ENCODE measurements at regions not wholly inside any gene's neighbourhood (a gene's known extent, or its start where the extent isn't known, plus 50 kb on each side); places are given as distances from the start of the nearest gene placed in this dataset.
A peak's percentile ranks its signal among the peaks of the same experiment; 100 is the strongest.

DNA sequence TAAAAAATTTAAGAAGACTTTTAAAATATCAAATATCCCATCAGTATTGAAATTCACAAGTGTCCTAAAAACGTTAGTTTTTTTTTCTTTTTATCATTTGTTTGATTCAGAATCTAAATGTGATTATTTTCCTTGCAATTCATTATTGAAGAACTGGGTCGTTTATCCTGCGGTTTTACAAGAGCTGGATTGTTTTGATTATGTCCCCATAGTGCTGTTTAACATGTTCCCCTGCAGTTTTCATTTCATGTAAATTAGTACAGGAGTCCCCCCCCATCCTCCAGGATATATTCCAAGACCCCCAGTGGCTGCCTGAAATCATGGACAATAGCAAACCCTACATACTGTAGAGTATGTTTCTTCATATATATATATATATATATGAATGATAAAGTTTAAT is 105.7 kb downstream of the KCTD15 start:
- no peak overlapping the region for H2BK5ac ChIP-seq (ENCODE audit: low read length)
- H3K4ac ChIP-seq (ENCODE audit: low read depth, low read length) = no peak overlapping the region
- no peaks in the 10 kb centered on the region for H3K27me3 ChIP-seq (ENCODE audit: insufficient read depth, low read length, poor library complexity)
- H3K79me2 ChIP-seq (ENCODE audit: control insufficient read depth, insufficient read depth, low read length) = no peaks in the 10 kb centered on the region
- H4K8ac ChIP-seq (ENCODE audit: low read depth, low read length) = no peak overlapping the region
- H3K4me1 ChIP-seq (ENCODE audit: control insufficient read depth, low read depth, low read length) = peaks cover 6% of the 10 kb centered on the region
- no peaks in the 10 kb centered on the region for H3K79me1 ChIP-seq (ENCODE audit: low read length)
- DNase-seq = no peak
- H4K5ac ChIP-seq (ENCODE audit: low read length) = no peak overlapping the region
- H3K56ac ChIP-seq (ENCODE audit: low read length) = no peak overlapping the region
- WGBS (ENCODE audit: extremely low coverage, insufficient coverage, low lambda C conversion rate) = 100% methylated on average over 1 of the region's 3 CpGs
- H3K9ac ChIP-seq (ENCODE audit: low read length) = no peak overlapping the region
- H3K18ac ChIP-seq (ENCODE audit: low read length) = no peak overlapping the region
- H3K4me3 ChIP-seq (ENCODE audit: low read length) = no peak overlapping the region
- H2BK15ac ChIP-seq (replicated peaks; ENCODE audit: low read depth) = no peak overlapping the region
- no peak overlapping the region for H3K23ac ChIP-seq (ENCODE audit: low read length)
- H3K27ac ChIP-seq (ENCODE audit: low read depth, low read length) = no peak overlapping the region
- no peaks in the 10 kb centered on the region for H3K36me3 ChIP-seq (ENCODE audit: control insufficient read depth, insufficient read depth, low read length)
- no peak overlapping the region for H3K4me2 ChIP-seq (ENCODE audit: low read length)
- H2BK120ac ChIP-seq (ENCODE audit: low read depth, low read length) = no peak overlapping the region
- H2AK5ac ChIP-seq (ENCODE audit: low read length) = no peak overlapping the region

DNA sequence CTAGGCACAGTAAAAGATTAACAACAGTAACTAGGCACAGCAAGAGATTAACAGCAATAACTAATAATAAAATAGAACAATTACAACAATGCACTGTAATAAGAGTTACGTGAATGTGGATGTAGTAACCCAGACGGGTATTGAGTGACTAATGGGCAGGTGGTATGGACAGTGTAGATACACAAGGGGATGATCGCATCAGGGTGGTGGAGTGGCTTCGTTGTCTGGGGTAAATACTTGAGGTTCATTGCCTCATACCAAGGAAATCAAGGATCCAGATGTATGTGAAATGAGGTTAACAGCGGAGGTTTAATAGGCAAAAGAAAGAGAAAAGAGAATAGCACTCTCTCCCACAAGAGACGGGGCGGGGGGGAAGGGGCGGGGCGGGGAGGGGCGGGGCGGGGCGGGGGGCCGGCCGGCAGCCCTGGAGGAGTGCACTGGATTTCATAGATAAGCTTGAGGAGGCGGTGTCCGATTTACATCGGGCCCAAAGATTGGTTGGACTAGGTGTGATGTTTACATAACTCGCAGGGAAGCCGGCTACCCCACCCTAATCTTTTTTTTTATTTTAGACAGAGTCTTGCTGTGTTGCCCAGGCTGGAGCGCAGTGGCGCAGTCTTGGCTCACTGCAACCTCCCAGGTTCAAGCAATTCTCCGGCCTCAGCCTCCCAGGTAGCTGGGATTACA is 106.3 kb downstream of the KCTD15 start:
- H3K4me3 ChIP-seq (ENCODE audit: low read length) = no peak overlapping the region
- H3K79me1 ChIP-seq (ENCODE audit: low read length) = peaks cover 3% of the 10 kb centered on the region
- peaks cover 6% of the 10 kb centered on the region for H3K4me1 ChIP-seq (ENCODE audit: control insufficient read depth, low read depth, low read length)
- no peak overlapping the region for H4K5ac ChIP-seq (ENCODE audit: low read length)
- no peak for DNase-seq
- H3K23ac ChIP-seq (ENCODE audit: low read length) = no peak overlapping the region
- no peak overlapping the region for H2BK120ac ChIP-seq (ENCODE audit: low read depth, low read length)
- WGBS (ENCODE audit: extremely low coverage, insufficient coverage, low lambda C conversion rate) = no CpG with 5 or more reads among the region's 22 CpGs
- H3K18ac ChIP-seq (ENCODE audit: low read length) = peak overlapping the region; percentile 15
- H3K9ac ChIP-seq (ENCODE audit: low read length) = no peak overlapping the region
- no peak overlapping the region for H2BK15ac ChIP-seq (replicated peaks; ENCODE audit: low read depth)
- no peaks in the 10 kb centered on the region for H3K79me2 ChIP-seq (ENCODE audit: control insufficient read depth, insufficient read depth, low read length)
- H3K4me2 ChIP-seq (ENCODE audit: low read length) = no peak overlapping the region
- H3K4ac ChIP-seq (ENCODE audit: low read depth, low read length) = no peak overlapping the region
- no peak overlapping the region for H4K8ac ChIP-seq (ENCODE audit: low read depth, low read length)
- no peak overlapping the region for H2AK5ac ChIP-seq (ENCODE audit: low read length)
- H2BK5ac ChIP-seq (ENCODE audit: low read length) = no peak overlapping the region
- H3K56ac ChIP-seq (ENCODE audit: low read length) = no peak overlapping the region
- no peaks in the 10 kb centered on the region for H3K36me3 ChIP-seq (ENCODE audit: control insufficient read depth, insufficient read depth, low read length)
- H3K27ac ChIP-seq (ENCODE audit: low read depth, low read length) = no peak overlapping the region
- H3K27me3 ChIP-seq (ENCODE audit: insufficient read depth, low read length, poor library complexity) = no peaks in the 10 kb centered on the region

DNA sequence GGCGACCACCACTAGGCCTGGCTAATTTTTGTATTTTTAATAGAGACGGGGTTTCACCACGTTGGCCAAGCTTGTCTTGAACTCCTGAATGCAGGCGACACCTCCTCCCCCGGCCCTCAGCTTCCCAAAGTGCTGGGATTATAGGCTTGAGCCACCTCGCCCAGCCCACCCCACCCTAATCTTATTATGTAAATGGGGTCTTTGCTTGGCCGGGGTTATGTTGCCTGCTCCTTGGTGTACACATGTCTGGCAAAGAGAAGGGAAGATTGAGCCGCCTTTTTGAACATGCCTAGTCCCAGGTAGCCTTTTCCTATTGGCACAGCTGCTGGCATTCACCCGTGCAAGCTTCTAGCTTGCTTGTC is 106.8 kb downstream of the KCTD15 start:
- Histone ChIP-seq H2BK5ac (ENCODE audit: low read length) (no peak overlapping the region), H3K4me2 (ENCODE audit: low read length) (no peak overlapping the region), H3K36me3 (ENCODE audit: control insufficient read depth, insufficient read depth, low read length) (no peaks in the 10 kb centered on the region), H4K8ac (ENCODE audit: low read depth, low read length) (no peak overlapping the region), H3K23ac (ENCODE audit: low read length) (no peak overlapping the region), H3K4ac (ENCODE audit: low read depth, low read length) (no peak overlapping the region), H4K5ac (ENCODE audit: low read length) (no peak overlapping the region), H3K4me3 (ENCODE audit: low read length) (no peak overlapping the region), H3K9ac (ENCODE audit: low read length) (no peak overlapping the region), H3K56ac (ENCODE audit: low read length) (no peak overlapping the region), H3K4me1 (ENCODE audit: control insufficient read depth, low read depth, low read length) (peaks cover 6% of the 10 kb centered on the region), H2BK15ac (replicated peaks; ENCODE audit: low read depth) (no peak overlapping the region), H3K27ac (ENCODE audit: low read depth, low read length) (no peak overlapping the region), H2BK120ac (ENCODE audit: low read depth, low read length) (no peak overlapping the region), H3K27me3 (ENCODE audit: insufficient read depth, low read length, poor library complexity) (no peaks in the 10 kb centered on the region), H2AK5ac (ENCODE audit: low read length) (no peak overlapping the region), H3K18ac (ENCODE audit: low read length) (peak overlapping the region; percentile 15), H3K79me2 (ENCODE audit: control insufficient read depth, insufficient read depth, low read length) (no peaks in the 10 kb centered on the region), H3K79me1 (ENCODE audit: low read length) (peaks cover 3% of the 10 kb centered on the region)
- no CpG with 5 or more reads among the region's 9 CpGs for WGBS (ENCODE audit: extremely low coverage, insufficient coverage, low lambda C conversion rate)
- DNase-seq = no peak

DNA sequence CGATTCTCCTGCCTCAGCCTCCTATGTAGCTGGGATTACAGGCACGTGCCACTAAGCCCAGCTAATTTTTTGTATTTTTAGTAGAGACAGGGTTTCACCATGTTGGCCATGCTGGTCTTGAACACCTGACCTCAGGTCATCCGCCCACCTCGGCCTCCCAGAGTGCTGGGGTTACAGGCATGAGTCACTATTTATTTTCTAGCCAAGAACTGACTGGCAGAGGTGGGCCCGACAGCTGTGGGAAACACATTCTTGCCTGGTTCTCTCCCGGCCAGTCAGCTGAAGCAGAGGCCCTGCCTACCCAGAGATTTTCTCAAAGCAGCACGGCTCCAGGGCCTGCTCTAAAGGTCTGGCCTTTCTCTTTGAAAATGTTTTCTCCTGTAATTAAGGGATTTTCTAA is 108.0 kb downstream of the KCTD15 start:
- peak; percentile 88 for DNase-seq
- peaks cover 6% of the 10 kb centered on the region for H3K4me1 ChIP-seq (ENCODE audit: control insufficient read depth, low read depth, low read length)
- H3K18ac ChIP-seq (ENCODE audit: low read length) = peak overlapping the region; percentile 25
- no peaks in the 10 kb centered on the region for H3K27me3 ChIP-seq (ENCODE audit: insufficient read depth, low read length, poor library complexity)
- no peak overlapping the region for H3K4ac ChIP-seq (ENCODE audit: low read depth, low read length)
- H4K8ac ChIP-seq (ENCODE audit: low read depth, low read length) = no peak overlapping the region
- H3K4me2 ChIP-seq (ENCODE audit: low read length) = peak overlapping the region; percentile 1
- H2BK120ac ChIP-seq (ENCODE audit: low read depth, low read length) = no peak overlapping the region
- no peak overlapping the region for H2BK5ac ChIP-seq (ENCODE audit: low read length)
- H3K27ac ChIP-seq (ENCODE audit: low read depth, low read length) = peak overlapping the region; percentile 76
- no peak overlapping the region for H4K5ac ChIP-seq (ENCODE audit: low read length)
- no peak overlapping the region for H2AK5ac ChIP-seq (ENCODE audit: low read length)
- H3K4me3 ChIP-seq (ENCODE audit: low read length) = no peak overlapping the region
- no CpG with 5 or more reads among the region's 7 CpGs for WGBS (ENCODE audit: extremely low coverage, insufficient coverage, low lambda C conversion rate)
- no peak overlapping the region for H2BK15ac ChIP-seq (replicated peaks; ENCODE audit: low read depth)
- H3K9ac ChIP-seq (ENCODE audit: low read length) = peak overlapping the region; percentile 48
- H3K36me3 ChIP-seq (ENCODE audit: control insufficient read depth, insufficient read depth, low read length) = no peaks in the 10 kb centered on the region
- no peaks in the 10 kb centered on the region for H3K79me2 ChIP-seq (ENCODE audit: control insufficient read depth, insufficient read depth, low read length)
- peak overlapping the region; percentile 67 for H3K56ac ChIP-seq (ENCODE audit: low read length)
- H3K23ac ChIP-seq (ENCODE audit: low read length) = no peak overlapping the region
- peaks cover 3% of the 10 kb centered on the region for H3K79me1 ChIP-seq (ENCODE audit: low read length)

DNA sequence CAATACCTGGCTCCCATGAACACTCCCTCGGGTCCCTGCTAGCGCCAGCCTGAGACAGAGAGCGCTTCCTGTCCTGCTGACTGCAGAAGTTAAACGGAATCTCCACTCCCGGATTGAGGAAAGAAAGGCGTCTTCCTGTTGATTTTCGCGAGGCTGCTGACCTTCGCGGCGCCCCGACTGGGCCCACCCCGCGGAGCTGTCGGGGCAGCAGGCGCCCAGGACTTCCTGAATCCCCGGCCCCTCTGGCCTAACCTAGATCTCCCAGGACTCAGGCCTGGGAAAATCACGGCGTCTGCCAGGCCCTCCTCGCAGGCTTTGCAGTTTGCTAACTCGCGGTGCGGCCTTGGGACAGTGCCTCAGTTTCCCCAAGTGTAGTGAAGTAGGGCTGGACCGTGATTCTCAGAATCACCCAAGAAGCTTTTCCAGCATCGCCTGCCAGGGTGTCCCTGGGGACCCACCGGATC is 108.8 kb downstream of the KCTD15 start:
- Histone ChIP-seq H3K36me3 (ENCODE audit: control insufficient read depth, insufficient read depth, low read length) (no peaks in the 10 kb centered on the region), H3K79me2 (ENCODE audit: control insufficient read depth, insufficient read depth, low read length) (no peaks in the 10 kb centered on the region), H3K23ac (ENCODE audit: low read length) (no peak overlapping the region), H3K79me1 (ENCODE audit: low read length) (peaks cover 3% of the 10 kb centered on the region), H2AK5ac (ENCODE audit: low read length) (no peak overlapping the region), H4K8ac (ENCODE audit: low read depth, low read length) (peak overlapping the region; percentile 69), H3K4me3 (ENCODE audit: low read length) (peak overlapping the region; percentile 3), H3K18ac (ENCODE audit: low read length) (peak overlapping the region; percentile 96), H2BK5ac (ENCODE audit: low read length) (peak overlapping the region; percentile 0), H3K56ac (ENCODE audit: low read length) (peak overlapping the region; percentile 67), H3K27me3 (ENCODE audit: insufficient read depth, low read length, poor library complexity) (no peaks in the 10 kb centered on the region), H3K27ac (ENCODE audit: low read depth, low read length) (peak overlapping the region; percentile 76), H3K4me1 (ENCODE audit: control insufficient read depth, low read depth, low read length) (peaks cover 6% of the 10 kb centered on the region), H3K9ac (ENCODE audit: low read length) (peak overlapping the region; percentile 48), H3K4me2 (ENCODE audit: low read length) (peak overlapping the region; percentile 1), H3K4ac (ENCODE audit: low read depth, low read length) (peak overlapping the region; percentile 83), H2BK120ac (ENCODE audit: low read depth, low read length) (peak overlapping the region; percentile 14), H4K5ac (ENCODE audit: low read length) (no peak overlapping the region), H2BK15ac (replicated peaks; ENCODE audit: low read depth) (no peak overlapping the region)
- no CpG with 5 or more reads among the region's 26 CpGs for WGBS (ENCODE audit: extremely low coverage, insufficient coverage, low lambda C conversion rate)
- DNase-seq = peak; percentile 84
